NCI-H146 treated with DMSO at 0.1 percent for 48 hours (cell line): ENCODE measurements at regions not wholly inside any gene's neighbourhood (a gene's known extent, or its start where the extent isn't known, plus 50 kb on each side); places are given as distances from the start of the nearest gene placed in this dataset.

Experiments
- DNase-seq: peaks from one replicate; lab custom pipeline; 2025; ENCODE audit not compliant: unreplicated experiment; lab: John Stamatoyannopoulos, UW

GRCh38 chr3:162491952-162492351 lies 995.3 kb downstream of the OTOL1 start:
- no peak for DNase-seq

GRCh38 chr3:162492446-162493081 lies 996.0 kb downstream of the OTOL1 start:
- DNase-seq: no peak

GRCh38 chr3:162498626-162499025 lies 1002.0 kb downstream of the OTOL1 start:
- no peak for DNase-seq

- no peak for DNase-seq
Measured at GRCh38 chr3:162507397-162507796, 1010.8 kb downstream of the OTOL1 start.

GRCh38 chr3:162512488-162512887 lies 1015.9 kb downstream of the OTOL1 start:
- DNase-seq: no peak

GRCh38 chr3:162517110-162517509 lies 1020.5 kb downstream of the OTOL1 start:
- DNase-seq: no peak

- no peak for DNase-seq
Measured at GRCh38 chr3:162521669-162522068, 1025.1 kb downstream of the OTOL1 start.

- DNase-seq: no peak
Measured at GRCh38 chr3:162525066-162525742, 1028.6 kb downstream of the OTOL1 start.

- DNase-seq: no peak
Measured at GRCh38 chr3:162525771-162526170, 1029.2 kb downstream of the OTOL1 start.

GRCh38 chr3:162534431-162534830 lies 1037.8 kb downstream of the OTOL1 start:
- DNase-seq: no peak

GRCh38 chr3:162538491-162538890 lies 1041.9 kb downstream of the OTOL1 start:
- no peak for DNase-seq

- DNase-seq: no peak
Measured at GRCh38 chr3:162538906-162539305, 1042.3 kb downstream of the OTOL1 start.

GRCh38 chr3:162540421-162540820 lies 1043.8 kb downstream of the OTOL1 start:
- no peak for DNase-seq

GRCh38 chr3:162541923-162542322 lies 1045.3 kb downstream of the OTOL1 start:
- no peak for DNase-seq

GRCh38 chr3:162544246-162544645 lies 1047.6 kb downstream of the OTOL1 start:
- no peak for DNase-seq

GRCh38 chr3:162546910-162547309 lies 1050.3 kb downstream of the OTOL1 start:
- DNase-seq: no peak

GRCh38 chr3:162547321-162547720 lies 1050.7 kb downstream of the OTOL1 start:
- no peak for DNase-seq

- DNase-seq: no peak
Measured at GRCh38 chr3:162555761-162556160, 1059.2 kb downstream of the OTOL1 start.

GRCh38 chr3:162558016-162558415 lies 1061.4 kb downstream of the OTOL1 start:
- no peak for DNase-seq

GRCh38 chr3:162568706-162569105 lies 1072.1 kb downstream of the OTOL1 start:
- DNase-seq: no peak

- DNase-seq: no peak
Measured at GRCh38 chr3:162569314-162569713, 1072.7 kb downstream of the OTOL1 start.

- no peak for DNase-seq
Measured at GRCh38 chr3:162584986-162585385, 1088.4 kb downstream of the OTOL1 start.

- DNase-seq: no peak
Measured at GRCh38 chr3:162586591-162586990, 1090.0 kb downstream of the OTOL1 start.
